ENCODE measurements at regions not wholly inside any gene's neighbourhood (a gene's known extent, or its start where the extent isn't known, plus 50 kb on each side); places are given as distances from the start of the nearest gene placed in this dataset.

DNA sequence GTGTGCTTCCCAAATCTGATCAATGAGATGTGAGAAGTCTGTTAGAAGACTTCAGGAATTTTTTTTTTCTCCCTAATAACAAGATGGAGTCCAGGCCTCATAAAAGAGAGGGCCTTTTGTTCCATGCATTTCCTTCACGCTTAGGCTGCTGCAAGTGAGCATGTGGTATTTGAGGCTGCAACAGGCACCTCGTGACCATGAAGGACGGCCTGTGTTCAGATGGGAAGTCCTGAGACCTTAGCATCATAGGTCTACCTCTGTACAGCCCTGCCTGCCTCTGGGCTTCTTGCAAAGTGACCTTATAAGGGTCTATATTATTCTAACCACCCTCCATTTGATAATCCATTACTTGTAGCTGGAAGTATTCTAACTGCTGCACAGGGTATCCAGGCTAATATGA is 86.6 kb downstream of the BOD1 start:
- no peak for ATAC-seq
- TF ChIP-seq, protein P1, sequence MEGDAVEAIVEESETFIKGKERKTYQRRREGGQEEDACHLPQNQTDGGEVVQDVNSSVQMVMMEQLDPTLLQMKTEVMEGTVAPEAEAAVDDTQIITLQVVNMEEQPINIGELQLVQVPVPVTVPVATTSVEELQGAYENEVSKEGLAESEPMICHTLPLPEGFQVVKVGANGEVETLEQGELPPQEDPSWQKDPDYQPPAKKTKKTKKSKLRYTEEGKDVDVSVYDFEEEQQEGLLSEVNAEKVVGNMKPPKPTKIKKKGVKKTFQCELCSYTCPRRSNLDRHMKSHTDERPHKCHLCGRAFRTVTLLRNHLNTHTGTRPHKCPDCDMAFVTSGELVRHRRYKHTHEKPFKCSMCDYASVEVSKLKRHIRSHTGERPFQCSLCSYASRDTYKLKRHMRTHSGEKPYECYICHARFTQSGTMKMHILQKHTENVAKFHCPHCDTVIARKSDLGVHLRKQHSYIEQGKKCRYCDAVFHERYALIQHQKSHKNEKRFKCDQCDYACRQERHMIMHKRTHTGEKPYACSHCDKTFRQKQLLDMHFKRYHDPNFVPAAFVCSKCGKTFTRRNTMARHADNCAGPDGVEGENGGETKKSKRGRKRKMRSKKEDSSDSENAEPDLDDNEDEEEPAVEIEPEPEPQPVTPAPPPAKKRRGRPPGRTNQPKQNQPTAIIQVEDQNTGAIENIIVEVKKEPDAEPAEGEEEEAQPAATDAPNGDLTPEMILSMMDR (conservative IDR thresholded peaks at IDR 0.05; ENCODE audit: low read depth, low read length): no peak
- TF ChIP-seq EZH2phosphoT487 (IDR thresholded peaks at IDR 0.05; ENCODE audit: borderline replicate concordance, low read length) (no peak), EZH2 (IDR thresholded peaks at IDR 0.05; ENCODE audit: low read length, unreplicated experiment) (no peak)

GRCh38 chr5:173527671-173528070 is 88.8 kb downstream of the BOD1 start:
- Histone ChIP-seq H3K4me2 (ENCODE audit: low read length) (no peak overlapping the region), H3K4me1 (ENCODE audit: insufficient read depth, low read length) (no peaks in the 10 kb centered on the region), H3F3A (ENCODE audit: low read length, unreplicated experiment) (no peaks in the 10 kb centered on the region), H3K4me3 (ENCODE audit: low read length) (no peak overlapping the region), H3K9me3 (ENCODE audit: low read length) (no peaks in the 10 kb centered on the region), H3K36me3 (ENCODE audit: low read depth, low read length) (no peaks in the 10 kb centered on the region), H3K79me2 (ENCODE audit: low read length) (no peaks in the 10 kb centered on the region), H3K9me2 (replicated peaks; ENCODE audit: low read length) (no peaks in the 10 kb centered on the region), H3K9ac (ENCODE audit: low read length) (no peak overlapping the region), H4K20me1 (ENCODE audit: low read length) (no peaks in the 10 kb centered on the region), H3K27ac (ENCODE audit: low read length) (no peak overlapping the region), H3K27me3 (ENCODE audit: low read length) (no peaks in the 10 kb centered on the region), H2AFZ (ENCODE audit: low read length) (no peak overlapping the region)
- ATAC-seq (no peak), DNase-seq (no peak)
- no TSS peak for BruUV-seq (replicated peaks)
- intact Hi-C loops (cut with micrococcal nuclease): no loop called here
- CTCF ChIA-PET: interaction anchor here (0.6 kb wide), 1 partner anchor 21 kb away, joined by 4 read pairs; no protein-coding TSS in a partner anchor
- TF ChIP-seq, protein P1 (conservative IDR thresholded peaks at IDR 0.05; ENCODE audit: low read depth, low read length): no peak
- TF ChIP-seq EZH2 (IDR thresholded peaks at IDR 0.05; ENCODE audit: low read length, unreplicated experiment) (no peak), EZH2phosphoT487 (IDR thresholded peaks at IDR 0.05; ENCODE audit: borderline replicate concordance, low read length) (no peak)
- POLR2A ChIA-PET (ENCODE audit: unreplicated experiment): no interaction called here

More for the DNA sequence above, 86.6 kb downstream of the BOD1 start:
- Histone ChIP-seq H3K27ac (ENCODE audit: low read length) (no peak overlapping the region), H3F3A (ENCODE audit: low read length, unreplicated experiment) (no peaks in the 10 kb centered on the region), H3K4me1 (ENCODE audit: insufficient read depth, low read length) (no peaks in the 10 kb centered on the region), H3K36me3 (ENCODE audit: low read depth, low read length) (no peaks in the 10 kb centered on the region), H4K20me1 (ENCODE audit: low read length) (no peaks in the 10 kb centered on the region), H3K79me2 (ENCODE audit: low read length) (no peaks in the 10 kb centered on the region), H3K27me3 (ENCODE audit: low read length) (no peaks in the 10 kb centered on the region), H3K9me3 (ENCODE audit: low read length) (no peaks in the 10 kb centered on the region), H3K9ac (ENCODE audit: low read length) (no peak overlapping the region), H3K4me2 (ENCODE audit: low read length) (no peak overlapping the region), H3K9me2 (replicated peaks; ENCODE audit: low read length) (no peaks in the 10 kb centered on the region), H3K4me3 (ENCODE audit: low read length) (no peak overlapping the region), H2AFZ (ENCODE audit: low read length) (no peak overlapping the region)
- DNase-seq: no peak
- ChIA-PET CTCF (no interaction called here), POLR2A (ENCODE audit: unreplicated experiment) (no interaction called here)
- no TSS peak for BruUV-seq (replicated peaks)
- intact Hi-C loops (cut with micrococcal nuclease): no loop called here

DNA sequence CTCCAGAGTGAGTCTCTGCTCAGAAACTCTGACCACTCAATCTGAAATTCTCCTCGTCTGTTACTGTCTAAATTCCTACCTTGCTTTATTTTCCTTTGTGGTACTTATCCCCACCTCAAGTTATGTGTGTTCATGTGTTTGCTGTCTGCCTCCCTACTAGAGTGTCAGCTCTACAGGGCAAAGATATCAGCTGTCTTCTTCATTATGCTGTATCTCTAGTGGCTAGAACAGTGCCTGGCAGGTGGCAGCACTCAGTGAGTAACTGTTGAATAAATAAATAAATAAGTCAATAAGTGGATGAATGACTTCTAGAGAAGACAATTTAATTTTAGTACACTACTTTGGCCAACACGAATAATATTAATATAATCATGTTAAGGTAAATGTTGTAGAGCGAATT is 92.3 kb downstream of the BOD1 start:
- Histone ChIP-seq H3F3A (ENCODE audit: low read length, unreplicated experiment) (no peaks in the 10 kb centered on the region), H3K4me1 (ENCODE audit: insufficient read depth, low read length) (no peaks in the 10 kb centered on the region), H3K9me3 (ENCODE audit: low read length) (no peaks in the 10 kb centered on the region), H3K36me3 (ENCODE audit: low read depth, low read length) (no peaks in the 10 kb centered on the region), H3K79me2 (ENCODE audit: low read length) (no peaks in the 10 kb centered on the region), H3K27ac (ENCODE audit: low read length) (no peak overlapping the region), H3K27me3 (ENCODE audit: low read length) (no peaks in the 10 kb centered on the region), H3K4me3 (ENCODE audit: low read length) (no peak overlapping the region), H3K9me2 (replicated peaks; ENCODE audit: low read length) (no peaks in the 10 kb centered on the region), H3K4me2 (ENCODE audit: low read length) (no peak overlapping the region), H2AFZ (ENCODE audit: low read length) (no peak overlapping the region), H4K20me1 (ENCODE audit: low read length) (no peaks in the 10 kb centered on the region), H3K9ac (ENCODE audit: low read length) (no peak overlapping the region)
- BruUV-seq (replicated peaks): no TSS peak
- TF ChIP-seq, protein P1 (conservative IDR thresholded peaks at IDR 0.05; ENCODE audit: low read depth, low read length): no peak
- TF ChIP-seq EZH2phosphoT487 (IDR thresholded peaks at IDR 0.05; ENCODE audit: borderline replicate concordance, low read length) (no peak), EZH2 (IDR thresholded peaks at IDR 0.05; ENCODE audit: low read length, unreplicated experiment) (no peak)
- ChIA-PET POLR2A (ENCODE audit: unreplicated experiment) (no interaction called here), CTCF (no interaction called here)
- ATAC-seq (no peak), DNase-seq (no peak)
- intact Hi-C loops (cut with micrococcal nuclease): no loop called here

Measured in PC-3 (cell line).